SK-N-SH (cell line): ENCODE measurements at regions not wholly inside any gene's neighbourhood (a gene's known extent, or its start where the extent isn't known, plus 50 kb on each side); places are given as distances from the start of the nearest gene placed in this dataset.

Source experiments
- CTCF ChIP-seq: fragments of 200-600 bp; sonication (generic); IDR thresholded peaks from 2 replicates; pipeline ENCODE4 v1.6.1; 2017; ENCODE audit warnings: antibody characterized with exemption, mild to moderate bottlenecking, moderate library complexity
- EP300 ChIP-seq, 2 experiments: IDR thresholded peaks; 2 replicates each; pipeline versions ENCODE4 v1.4.0 to v1.6.1; 2012; ENCODE audit warnings: borderline replicate concordance in 1 of 2, low read depth in 1 of 2, low read length in 1 of 2
- FOXJ3 ChIP-seq: sonication (generic); formaldehyde crosslinking; IDR thresholded peaks from 2 replicates; pipeline ENCODE4 v1.5.1; 2020; ENCODE audit warnings: mild to moderate bottlenecking, missing genetic modification reagents
- JUND ChIP-seq: IDR thresholded peaks from 2 replicates; pipeline ENCODE4 v1.4.0; 2012
- MAX ChIP-seq: IDR thresholded peaks from 2 replicates; pipeline ENCODE4 v1.4.0; 2012; ENCODE audit warnings: low read depth
- PBX3 ChIP-seq: IDR thresholded peaks from 2 replicates; pipeline ENCODE4; 2012
- POLR2AphosphoS5 ChIP-seq: IDR thresholded peaks from 2 replicates; pipeline ENCODE4 v1.6.1; 2012; ENCODE audit warnings: low read depth, low read length
- RAD21 ChIP-seq: IDR thresholded peaks from 2 replicates; pipeline ENCODE4 v1.6.1; 2012; ENCODE audit warnings: mild to moderate bottlenecking, low read length
- REST ChIP-seq: IDR thresholded peaks from 2 replicates; pipeline ENCODE4 v1.6.1; 2012; ENCODE audit warnings: mild to moderate bottlenecking, low read depth, low read length, moderate library complexity
- SIN3A ChIP-seq: IDR thresholded peaks from 2 replicates; pipeline ENCODE4 v1.6.1; 2012; ENCODE audit warnings: low read depth, mild to moderate bottlenecking, low read length, moderate library complexity, borderline replicate concordance
- TAF1 ChIP-seq: IDR thresholded peaks from 2 replicates; pipeline ENCODE4 v1.6.1; 2012; ENCODE audit warnings: low read depth, mild to moderate bottlenecking, low read length, moderate library complexity, borderline replicate concordance
- ZBTB33 ChIP-seq: IDR thresholded peaks from 2 replicates; pipeline ENCODE4 v1.4.0; 2012; ENCODE audit warnings: low read depth, borderline replicate concordance

- no peak for TF ChIP-seq TAF1
- TF ChIP-seq POLR2AphosphoS5: no peak
- peak in 1 of 2 experiments; percentile 20; a peak in 1 of 4 replicates for TF ChIP-seq EP300 (IDR thresholded peaks at IDR 0.05; ENCODE audit: borderline replicate concordance in 1 of 2, low read depth in 1 of 2, low read length in 1 of 2)
- peak; percentile 7; the same call in 1 of the 2 replicates for TF ChIP-seq JUND
- TF ChIP-seq CTCF: no peak
- no peak for TF ChIP-seq MAX
- no peak for TF ChIP-seq RAD21
- TF ChIP-seq ZBTB33: no peak
- no peak for TF ChIP-seq FOXJ3 (CRISPR knock-in tag)
- no peak for TF ChIP-seq SIN3A
- TF ChIP-seq PBX3: 0 out of 2 replicates have a peak, but pooled peaks have one; percentile 8
- TF ChIP-seq REST: no peak
Observed at GRCh38 chr6:139547122-139547776, 172.8 kb upstream of the CITED2 start.
